LNCAP (cell line): ENCODE measurements at regions not wholly inside any gene's neighbourhood (a gene's known extent, or its start where the extent isn't known, plus 50 kb on each side); places are given as distances from the start of the nearest gene placed in this dataset.

Experiments
- TF ChIP-seq, protein P1 (sequence below): fragments of 450-650 bp; IDR thresholded peaks from 2 replicates; pipeline ENCODE4 v1.5.1; 2017; ENCODE audit warnings: mild to moderate bottlenecking

DNA sequence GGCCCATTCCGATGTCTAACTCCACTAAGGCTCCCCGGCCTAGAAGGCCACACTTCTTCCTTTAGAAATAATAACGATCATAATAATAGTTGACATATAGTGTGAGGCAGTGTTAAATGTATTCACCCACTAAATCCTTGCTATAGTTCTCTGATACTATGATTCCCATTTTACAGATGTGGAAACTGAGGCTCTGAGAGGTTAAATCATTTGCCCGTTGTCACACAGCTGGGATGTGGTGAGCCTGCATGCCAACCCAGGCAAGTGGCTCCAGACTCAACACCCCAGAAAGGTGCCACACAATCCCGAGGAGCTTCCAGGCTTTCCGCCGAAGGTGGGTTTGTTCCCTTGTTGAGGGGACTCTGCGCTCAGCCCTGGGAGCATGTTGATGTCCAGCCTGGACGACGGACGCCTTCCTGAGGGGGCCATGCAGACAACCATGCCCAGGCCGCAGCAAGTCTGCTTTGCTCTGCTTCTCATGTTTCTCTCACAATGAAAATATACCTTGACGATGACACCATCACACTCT lies 104.6 kb upstream of the CDYL start:
- TF ChIP-seq, protein P1, sequence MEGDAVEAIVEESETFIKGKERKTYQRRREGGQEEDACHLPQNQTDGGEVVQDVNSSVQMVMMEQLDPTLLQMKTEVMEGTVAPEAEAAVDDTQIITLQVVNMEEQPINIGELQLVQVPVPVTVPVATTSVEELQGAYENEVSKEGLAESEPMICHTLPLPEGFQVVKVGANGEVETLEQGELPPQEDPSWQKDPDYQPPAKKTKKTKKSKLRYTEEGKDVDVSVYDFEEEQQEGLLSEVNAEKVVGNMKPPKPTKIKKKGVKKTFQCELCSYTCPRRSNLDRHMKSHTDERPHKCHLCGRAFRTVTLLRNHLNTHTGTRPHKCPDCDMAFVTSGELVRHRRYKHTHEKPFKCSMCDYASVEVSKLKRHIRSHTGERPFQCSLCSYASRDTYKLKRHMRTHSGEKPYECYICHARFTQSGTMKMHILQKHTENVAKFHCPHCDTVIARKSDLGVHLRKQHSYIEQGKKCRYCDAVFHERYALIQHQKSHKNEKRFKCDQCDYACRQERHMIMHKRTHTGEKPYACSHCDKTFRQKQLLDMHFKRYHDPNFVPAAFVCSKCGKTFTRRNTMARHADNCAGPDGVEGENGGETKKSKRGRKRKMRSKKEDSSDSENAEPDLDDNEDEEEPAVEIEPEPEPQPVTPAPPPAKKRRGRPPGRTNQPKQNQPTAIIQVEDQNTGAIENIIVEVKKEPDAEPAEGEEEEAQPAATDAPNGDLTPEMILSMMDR: no peak

DNA sequence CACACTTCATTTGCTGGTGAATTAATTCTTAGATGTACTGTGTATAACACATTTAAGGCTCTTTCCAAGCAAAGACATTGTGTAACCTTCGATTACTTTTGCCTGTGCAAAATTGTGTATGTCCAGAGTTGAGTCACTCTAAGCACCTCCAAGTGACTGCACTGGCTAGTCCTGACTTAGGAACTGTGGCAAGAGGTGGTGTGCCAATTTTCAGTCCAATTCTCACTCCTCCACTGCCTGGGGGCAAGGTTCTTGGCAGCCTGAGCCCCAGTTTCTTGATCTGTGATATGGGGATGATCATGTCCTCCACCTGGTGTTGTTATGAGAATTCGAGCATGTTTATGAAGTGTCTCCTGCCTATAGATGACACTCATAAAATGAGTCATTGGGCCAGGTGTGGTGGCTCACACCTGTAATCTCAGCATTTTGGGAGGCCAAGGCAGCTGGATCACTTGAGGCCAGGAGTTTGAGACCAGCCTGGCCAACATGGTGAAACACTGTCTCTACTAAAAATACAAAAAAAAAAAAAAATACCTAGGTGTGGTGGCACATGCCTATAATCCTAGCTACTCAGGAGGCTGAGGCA lies 105.3 kb upstream of the CDYL start:
- TF ChIP-seq, protein P1: no peak

DNA sequence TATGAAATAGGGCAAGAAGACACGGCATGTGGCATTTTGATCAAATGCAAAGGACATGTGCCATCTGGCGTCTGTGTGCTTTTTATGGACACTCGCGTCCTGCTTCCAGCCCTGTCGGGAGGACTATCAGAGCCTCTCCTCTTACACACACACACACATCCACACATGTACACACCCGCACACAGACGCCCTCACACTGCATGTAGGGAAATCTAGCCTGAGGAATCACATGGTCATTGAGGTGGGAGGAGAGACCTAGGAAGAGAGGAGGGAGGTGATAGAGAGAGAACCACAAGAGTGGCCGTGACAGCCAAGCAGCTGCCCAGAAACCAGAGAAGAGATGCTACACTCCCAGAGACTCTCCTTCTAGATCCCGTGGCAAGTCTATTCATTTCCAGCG lies 105.9 kb upstream of the CDYL start:
- TF ChIP-seq, protein P1: no peak

DNA sequence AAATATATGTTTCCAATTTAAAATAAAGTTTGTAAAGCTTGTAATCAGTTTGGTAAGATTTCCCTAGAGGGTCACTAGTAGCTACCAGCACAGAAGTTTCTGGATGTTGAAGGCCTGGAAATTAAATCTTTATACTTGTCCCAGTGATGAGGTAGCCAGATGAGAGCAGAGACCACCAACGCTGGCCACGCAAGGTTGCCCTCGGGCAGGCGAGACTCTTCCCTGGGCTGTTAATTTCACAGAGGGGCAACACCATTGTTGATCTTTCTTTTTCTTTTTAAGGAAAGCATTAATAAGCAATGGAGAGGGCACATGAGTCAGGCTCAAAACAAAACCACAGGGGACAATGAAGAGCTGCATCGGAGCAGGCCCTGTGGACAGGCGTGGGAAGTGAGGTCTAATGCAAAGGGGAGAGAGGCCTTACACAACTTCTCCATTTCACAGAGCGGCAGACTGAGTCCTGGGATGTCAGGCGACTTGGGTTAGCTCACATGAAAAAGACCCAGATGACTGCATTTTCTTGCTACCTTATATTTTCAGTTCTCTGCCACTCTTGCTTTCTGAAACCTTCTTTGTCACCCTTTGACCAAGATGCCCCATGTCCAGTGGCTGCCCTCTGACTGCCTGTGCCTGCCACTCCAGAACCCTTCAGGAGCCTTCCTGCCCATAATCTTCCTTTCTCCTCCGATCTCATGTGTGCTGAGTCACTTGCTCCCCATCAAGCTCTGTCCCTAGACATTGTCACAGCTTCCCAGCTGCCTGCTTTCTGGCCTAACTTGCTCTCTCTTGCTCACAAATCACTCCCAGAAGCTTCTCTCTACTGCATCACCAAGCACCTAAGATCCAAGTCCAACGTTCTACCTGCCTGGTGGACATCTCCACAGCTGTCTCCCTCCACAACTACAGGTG lies 107.7 kb upstream of the CDYL start:
- TF ChIP-seq, protein P1: no peak

DNA sequence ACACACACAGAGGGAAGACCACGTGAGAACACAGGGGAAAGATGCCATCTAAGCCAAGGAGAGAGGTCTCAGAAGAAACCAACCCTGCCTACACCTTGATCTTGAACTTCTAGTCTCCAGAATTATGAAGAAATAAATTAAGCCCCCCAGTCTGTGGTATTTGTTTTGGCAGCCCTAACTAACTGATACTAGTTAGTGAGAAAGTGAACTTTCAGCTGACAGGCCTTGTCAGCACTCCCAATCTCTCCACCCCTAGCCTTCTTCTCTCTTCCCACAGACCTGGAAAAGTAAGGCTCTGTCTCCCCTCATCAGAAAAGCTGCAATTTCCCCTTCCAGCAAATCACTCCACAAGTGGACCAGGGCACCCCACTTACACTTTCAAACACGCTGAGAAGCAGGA lies 108.6 kb upstream of the CDYL start:
- TF ChIP-seq, protein P1: no peak

DNA sequence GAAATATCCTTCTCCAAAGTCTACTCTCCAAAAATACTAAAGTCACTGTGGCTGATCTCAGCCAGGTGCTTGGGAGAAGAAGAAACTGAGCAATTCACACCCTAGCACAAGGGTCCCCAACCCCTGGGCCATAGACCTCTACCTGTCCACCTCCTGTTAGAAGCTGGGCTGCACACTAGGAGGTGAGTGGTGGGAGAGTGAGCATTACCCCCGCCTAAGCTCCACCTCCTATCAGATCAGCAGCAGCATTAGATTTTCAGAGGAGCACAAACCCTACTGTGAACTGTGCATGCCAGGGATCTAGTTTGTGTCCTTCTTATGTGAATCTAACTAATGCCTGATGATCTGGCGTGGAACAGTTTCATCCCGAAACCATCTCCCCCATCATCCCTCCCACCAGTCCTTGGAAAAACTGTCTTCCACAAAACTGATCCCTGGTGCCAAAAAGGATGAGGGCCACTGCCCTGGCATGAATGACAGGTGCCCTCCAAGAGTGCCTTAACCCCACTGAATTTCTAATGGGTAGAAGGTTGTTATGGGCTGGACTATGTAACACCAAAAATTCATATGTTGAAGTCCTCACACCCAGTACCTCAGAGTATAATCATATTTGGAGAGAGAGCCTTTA lies 109.2 kb upstream of the CDYL start:
- TF ChIP-seq, protein P1: no peak

DNA sequence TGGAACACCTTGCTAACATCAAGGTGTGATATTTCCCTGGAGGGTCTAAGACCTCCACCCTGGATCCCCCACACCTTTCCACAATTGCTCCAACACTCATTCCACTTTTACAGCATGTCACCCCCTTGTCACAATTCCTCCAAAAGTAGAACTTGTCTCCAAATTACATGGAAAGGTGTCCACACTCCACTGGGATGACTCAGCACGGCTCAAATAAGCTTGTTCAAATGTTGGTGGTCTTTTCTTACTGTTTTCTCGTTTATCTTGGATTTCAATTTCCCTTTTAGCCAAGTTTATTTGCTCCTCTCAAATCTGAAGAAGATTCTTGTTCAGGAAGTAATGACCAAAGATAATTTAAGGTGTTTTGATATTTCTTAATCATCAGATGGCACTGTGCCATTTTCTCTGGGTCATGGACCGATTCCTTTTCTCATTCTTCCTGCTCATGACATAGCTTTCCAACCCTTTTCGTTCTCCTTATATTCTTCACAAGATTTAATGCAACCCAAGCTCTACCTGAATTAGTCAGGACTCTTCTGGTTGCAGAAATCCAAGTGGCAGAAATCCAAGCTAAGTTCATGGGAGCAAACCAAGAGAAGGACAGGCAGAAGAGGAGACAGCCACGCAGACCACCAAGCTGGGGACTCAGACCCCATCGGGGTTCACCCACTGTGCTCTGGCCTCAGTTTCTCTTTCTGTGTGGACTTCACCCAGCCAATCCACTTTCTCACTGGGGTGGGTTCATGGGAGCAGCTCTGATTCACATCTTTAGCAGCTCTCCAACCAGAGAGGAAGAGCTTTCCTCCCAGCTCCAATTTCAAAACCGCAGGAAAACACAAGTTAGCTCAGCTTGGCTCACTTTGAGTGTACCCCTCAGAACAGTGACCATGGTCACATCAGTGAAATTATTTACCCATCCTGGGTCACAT lies 110.5 kb upstream of the CDYL start:
- TF ChIP-seq, protein P1: no peak
